Endodermal cell (in vitro differentiated cells): ENCODE measurements at regions not wholly inside any gene's neighbourhood (a gene's known extent, or its start where the extent isn't known, plus 50 kb on each side); places are given as distances from the start of the nearest gene placed in this dataset.

ENCODE experiments used
- DNase-seq: peaks from one replicate; pipeline ENCODE4 v3.0.0-alpha.2; 2017
- H3K27ac ChIP-seq: 2 replicates; pipeline ENCODE4 v1.5.1; 2013; ENCODE audit warnings: mild to moderate bottlenecking, low read depth, low read length, moderate library complexity
- H3K27me3 ChIP-seq: 2 replicates; pipeline ENCODE4 v1.6.1; 2013; ENCODE audit warnings: mild to moderate bottlenecking, low read length, moderate library complexity; ENCODE audit not compliant: insufficient read depth, control insufficient read depth, poor library complexity, severe bottlenecking
- H3K36me3 ChIP-seq: 2 replicates; pipeline ENCODE4 v1.7.0; 2013; ENCODE audit warnings: mild to moderate bottlenecking, low read length, moderate library complexity; ENCODE audit not compliant: control insufficient read depth, insufficient read depth
- H3K4me1 ChIP-seq: one replicate; pipeline ENCODE4 v1.7.0; 2013; ENCODE audit warnings: low read length; ENCODE audit not compliant: control insufficient read depth, insufficient read depth
- H3K4me3 ChIP-seq: 2 replicates; pipeline ENCODE4 v1.5.1; 2013; ENCODE audit warnings: mild to moderate bottlenecking, low read length, moderate library complexity
- H3K9ac ChIP-seq: 2 replicates; pipeline ENCODE4 v1.6.1; 2013; ENCODE audit warnings: mild to moderate bottlenecking, low read length, moderate library complexity; ENCODE audit not compliant: poor library complexity, severe bottlenecking; ENCODE audit errors: extremely low read depth
- H3K9me3 ChIP-seq: 2 replicates; pipeline ENCODE4 v1.6.1; 2013; ENCODE audit warnings: mild to moderate bottlenecking, low read length, moderate library complexity; ENCODE audit not compliant: control insufficient read depth
- H3K27ac Mint-ChIP-seq: 2 replicates; pipeline ENCODE4 v1.8.0; 2020; ENCODE audit warnings: mixed read lengths
- H3K27me3 Mint-ChIP-seq: 2 replicates; pipeline ENCODE4 v1.8.0; 2021; ENCODE audit warnings: mild to moderate bottlenecking, mixed read lengths; ENCODE audit not compliant: insufficient read depth
- H3K36me3 Mint-ChIP-seq: 2 replicates; pipeline ENCODE4 v1.8.0; 2020; ENCODE audit warnings: low read depth, mixed read lengths
- H3K4me1 Mint-ChIP-seq: 2 replicates; pipeline ENCODE4 v1.8.0; 2020; ENCODE audit warnings: mixed read lengths
- H3K4me3 Mint-ChIP-seq: 2 replicates; pipeline ENCODE4 v1.8.0; 2020; ENCODE audit warnings: mild to moderate bottlenecking, moderate library complexity, mixed read lengths
- H3K9me3 Mint-ChIP-seq: 2 replicates; pipeline ENCODE4 v1.8.0; 2020; ENCODE audit warnings: mild to moderate bottlenecking, mixed read lengths
- WGBS, 2 experiments: methylation state at CpG; one replicate each; pipeline versions ENCODE4 v1.1.5 to v1.1.7; 2013; ENCODE audit warnings: missing lambda C conversion rate in 2 of 2, mixed read lengths in 1 of 2; ENCODE audit not compliant: insufficient coverage in 1 of 2, insufficient read length in 1 of 2; 5-methylcytosine and 5-hydroxymethylcytosine counted together
- TF ChIP-seq, protein P1 (sequence below): fragments of 200-600 bp; sonication (generic); conservative IDR thresholded peaks from 2 replicates; pipeline ENCODE4 v1.5.0; 2021; ENCODE audit warnings: antibody characterized with exemption, mild to moderate bottlenecking

DNA sequence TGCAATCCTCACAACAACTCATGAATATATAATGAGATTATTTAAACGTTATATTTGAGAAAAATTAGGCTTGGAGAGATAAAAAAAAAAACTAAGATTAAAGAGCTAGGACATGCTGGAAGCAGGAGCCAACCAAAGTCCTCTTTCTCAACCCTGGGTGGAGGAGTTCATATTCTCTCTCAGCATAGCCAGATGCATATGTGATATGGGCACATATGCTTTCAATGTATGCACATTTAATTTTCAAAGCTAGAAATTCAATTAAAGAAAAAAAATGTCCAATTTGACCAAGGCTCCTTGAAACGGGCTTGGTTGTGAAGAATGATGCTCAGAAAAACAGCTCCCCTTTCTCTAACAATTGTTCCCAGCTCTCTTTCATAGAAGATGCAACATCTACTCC, 61.9 kb upstream of the GRIP1 start:
- H3K9me3 Mint-ChIP-seq = no peaks in the 10 kb centered on the region
- TF ChIP-seq, protein P1, sequence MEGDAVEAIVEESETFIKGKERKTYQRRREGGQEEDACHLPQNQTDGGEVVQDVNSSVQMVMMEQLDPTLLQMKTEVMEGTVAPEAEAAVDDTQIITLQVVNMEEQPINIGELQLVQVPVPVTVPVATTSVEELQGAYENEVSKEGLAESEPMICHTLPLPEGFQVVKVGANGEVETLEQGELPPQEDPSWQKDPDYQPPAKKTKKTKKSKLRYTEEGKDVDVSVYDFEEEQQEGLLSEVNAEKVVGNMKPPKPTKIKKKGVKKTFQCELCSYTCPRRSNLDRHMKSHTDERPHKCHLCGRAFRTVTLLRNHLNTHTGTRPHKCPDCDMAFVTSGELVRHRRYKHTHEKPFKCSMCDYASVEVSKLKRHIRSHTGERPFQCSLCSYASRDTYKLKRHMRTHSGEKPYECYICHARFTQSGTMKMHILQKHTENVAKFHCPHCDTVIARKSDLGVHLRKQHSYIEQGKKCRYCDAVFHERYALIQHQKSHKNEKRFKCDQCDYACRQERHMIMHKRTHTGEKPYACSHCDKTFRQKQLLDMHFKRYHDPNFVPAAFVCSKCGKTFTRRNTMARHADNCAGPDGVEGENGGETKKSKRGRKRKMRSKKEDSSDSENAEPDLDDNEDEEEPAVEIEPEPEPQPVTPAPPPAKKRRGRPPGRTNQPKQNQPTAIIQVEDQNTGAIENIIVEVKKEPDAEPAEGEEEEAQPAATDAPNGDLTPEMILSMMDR = no peak
- Histone ChIP-seq H3K27ac (no peak overlapping the region), H3K4me1 (peaks cover 9% of the 10 kb centered on the region), H3K4me3 (no peak overlapping the region), H3K9me3 (no peaks in the 10 kb centered on the region), H3K27me3 (peaks cover 16% of the 10 kb centered on the region), H3K9ac (no peak overlapping the region), H3K36me3 (no peaks in the 10 kb centered on the region)
- no peaks in the 10 kb centered on the region for H3K36me3 Mint-ChIP-seq
- no peak overlapping the region for H3K27ac Mint-ChIP-seq
- no peak for DNase-seq
- WGBS, 2 experiments = 84 to 92% methylated on average over 2 of the region's 2 CpGs
- peaks cover 5% of the 10 kb centered on the region for H3K27me3 Mint-ChIP-seq
- H3K4me3 Mint-ChIP-seq = no peak overlapping the region
- H3K4me1 Mint-ChIP-seq = peaks cover 54% of the 10 kb centered on the region

DNA sequence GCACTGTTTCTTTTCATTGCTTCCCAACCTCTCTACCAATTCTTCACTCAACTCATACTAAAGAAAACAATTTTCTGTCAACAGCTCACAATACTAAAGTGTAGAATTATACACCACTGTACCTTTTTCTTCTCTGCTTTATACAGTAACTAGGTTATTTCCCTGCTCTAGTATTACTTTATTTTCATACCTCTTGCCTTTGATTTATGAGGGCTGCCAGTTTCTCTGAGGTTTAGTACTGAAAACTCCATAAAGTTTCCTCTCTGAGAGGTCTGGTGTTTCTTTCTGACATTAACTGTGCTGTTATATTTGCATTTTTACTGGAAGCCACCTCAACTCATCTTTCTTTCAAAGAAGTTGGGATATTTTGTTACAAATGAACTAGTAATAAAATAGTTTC, 63.0 kb upstream of the GRIP1 start:
- Histone ChIP-seq H3K4me1 (peaks cover 15% of the 10 kb centered on the region), H3K36me3 (no peaks in the 10 kb centered on the region), H3K27ac (no peak overlapping the region), H3K9ac (no peak overlapping the region), H3K9me3 (no peaks in the 10 kb centered on the region), H3K4me3 (no peak overlapping the region), H3K27me3 (peaks cover 23% of the 10 kb centered on the region)
- TF ChIP-seq, protein P1 = no peak
- Mint-ChIP-seq H3K4me1 (peaks cover 65% of the 10 kb centered on the region), H3K4me3 (no peak overlapping the region), H3K9me3 (no peaks in the 10 kb centered on the region), H3K36me3 (no peaks in the 10 kb centered on the region), H3K27me3 (peaks cover 5% of the 10 kb centered on the region), H3K27ac (no peak overlapping the region)
- DNase-seq = no peak

DNA sequence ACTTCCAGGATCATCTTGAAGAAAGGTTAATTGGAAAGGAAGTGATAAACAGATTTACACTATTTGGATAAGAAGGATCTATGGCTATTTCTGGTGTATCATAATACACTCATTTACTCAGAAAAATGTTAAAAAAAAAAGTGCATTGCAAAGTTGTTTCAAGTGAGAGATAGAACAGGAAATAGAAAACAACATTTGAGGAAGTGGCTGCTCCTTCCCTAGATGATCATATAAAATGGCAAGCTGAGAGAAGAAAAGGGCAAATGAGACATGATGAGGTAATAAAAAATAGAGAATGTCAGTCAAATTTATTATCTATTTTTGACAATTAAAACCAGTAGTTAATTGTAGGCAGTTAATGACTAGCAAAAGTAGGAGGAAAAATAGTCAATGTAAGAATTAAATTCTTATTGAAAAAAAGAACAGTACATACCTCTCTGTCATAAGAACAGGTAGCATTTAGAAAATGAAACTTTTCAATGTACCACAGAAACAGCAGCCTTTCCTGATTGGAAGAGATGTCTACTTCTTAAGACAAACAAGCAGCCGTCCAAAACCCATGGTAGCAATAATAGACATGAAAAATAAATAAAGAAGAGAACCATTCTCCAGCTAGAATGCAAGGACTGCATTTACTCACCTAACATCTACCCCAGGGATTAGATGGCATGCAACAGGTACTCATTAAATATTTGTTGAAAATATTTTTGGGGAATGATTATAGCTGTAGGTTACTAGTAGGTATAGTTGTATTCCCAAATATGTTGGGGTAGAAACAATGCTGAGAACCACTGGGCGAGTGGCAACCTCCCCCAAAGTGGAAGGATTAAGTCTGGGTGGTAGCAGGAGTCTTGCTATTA, 63.9 kb upstream of the GRIP1 start:
- Histone ChIP-seq H3K27me3 (peaks cover 23% of the 10 kb centered on the region), H3K9ac (no peak overlapping the region), H3K9me3 (no peaks in the 10 kb centered on the region), H3K36me3 (no peaks in the 10 kb centered on the region), H3K27ac (no peak overlapping the region), H3K4me3 (no peak overlapping the region), H3K4me1 (peaks cover 15% of the 10 kb centered on the region)
- TF ChIP-seq, protein P1 = no peak
- WGBS, 2 experiments = 88 to 100% methylated on average over 1 to 2 of the region's 2 CpGs
- Mint-ChIP-seq H3K9me3 (no peaks in the 10 kb centered on the region), H3K4me3 (no peak overlapping the region), H3K4me1 (peaks cover 69% of the 10 kb centered on the region), H3K36me3 (no peaks in the 10 kb centered on the region), H3K27ac (no peak overlapping the region), H3K27me3 (peaks cover 5% of the 10 kb centered on the region)
- no peak for DNase-seq
